HCT116 (cell line): ENCODE measurements at regions not wholly inside any gene's neighbourhood (a gene's known extent, or its start where the extent isn't known, plus 50 kb on each side); places are given as distances from the start of the nearest gene placed in this dataset.

ENCODE experiments used
- ATAC-seq: fragments of 200-7000 bp; cut with Tn5 transposase; 2 replicates; pipeline ENCODE4 v1.9.1; 2020; ENCODE audit warnings: mild to moderate bottlenecking, moderate library complexity
- BruUV-seq: library from RNA; stranded (reverse); fragments of 400-500 nt; replicated peaks from 2 replicates; lab custom pipeline; 2021; lab: Mats Ljungman, UMichigan
- CTCF ChIA-PET: fragments of 300-600 bp; sonication (Branson Sonifier 250); formaldehyde crosslinking; loops from one replicate; lab custom pipeline; 2021; ENCODE audit warnings: antibody characterized with exemption; lab: Charles Lee
- POLR2A ChIA-PET: fragments of 300-600, 350-600 bp; sonication (Branson Sonifier 250); formaldehyde crosslinking; loops from one replicate; lab custom pipeline; 2021; ENCODE audit warnings: antibody characterized with exemption; lab: Charles Lee
- RAD21 ChIA-PET, 2 experiments: fragments of 300-600 bp; sonication (Branson Sonifier 250); formaldehyde crosslinking; loops; one replicate each; lab custom pipeline; 2023; ENCODE audit warnings: low total read pairs in 2 of 2; ENCODE audit not compliant: uncharacterized antibody in 2 of 2, unreplicated experiment in 2 of 2, low non-redundant PET in 1 of 2; lab: Charles Lee
- DNase-seq: peaks from one replicate; pipeline ENCODE4 v3.0.0-alpha.2; 2010; ENCODE audit warnings: low read depth, low spot score
- H2AFZ ChIP-seq: fragments of 200-600 bp; shearing (Covaris generic), sonication (generic); 2 replicates; pipeline ENCODE4 v1.6.1; 2017; ENCODE audit warnings: low read depth, mixed run types, mixed read lengths, antibody characterized with exemption, low read length; ENCODE audit not compliant: poor library complexity, severe bottlenecking
- H3K27ac ChIP-seq: 2 replicates; pipeline ENCODE4 v1.5.1; 2012; ENCODE audit warnings: low read depth, low read length
- H3K27me3 ChIP-seq: fragments of 200-600 bp; sonication (generic); 2 replicates; pipeline ENCODE4 v1.6.1; 2016; ENCODE audit warnings: mixed run types, low read length, mixed read lengths; ENCODE audit not compliant: insufficient read depth
- H3K36me3 ChIP-seq, 2 experiments: fragments of 200-500 bp in 1 of 2; fragments of 200-600 bp in 1 of 2; sonication (Bioruptor generic) in 1 of 2; sonication (generic) in 1 of 2; 2 replicates each; pipeline versions ENCODE4 v1.5.1 to v1.6.1; 2014 to 2016; ENCODE audit warnings: low read length in 2 of 2, inconsistent platforms in 1 of 2, mixed read lengths in 1 of 2, mixed run types in 1 of 2; ENCODE audit not compliant: insufficient read depth in 2 of 2, control insufficient read depth in 1 of 2
- H3K4me1 ChIP-seq, 2 experiments: fragments of 200-600 bp in 1 of 2; sonication (generic) in 1 of 2; 2 replicates each; pipeline versions ENCODE4 v1.5.1 to v1.6.1; 2012 to 2017; ENCODE audit warnings: low read length in 2 of 2, inconsistent platforms in 1 of 2, mild to moderate bottlenecking in 1 of 2, mixed read lengths in 1 of 2, mixed run types in 1 of 2, moderate library complexity in 1 of 2; ENCODE audit not compliant: insufficient read depth in 2 of 2, control insufficient read depth in 1 of 2
- H3K4me2 ChIP-seq: fragments of 200-600 bp; sonication (generic); 2 replicates; pipeline ENCODE4 v1.6.1; 2017; ENCODE audit warnings: mixed run types, low read length, mixed read lengths
- H3K4me3 ChIP-seq, 2 experiments: fragments of 200-600 bp in 1 of 2; sonication (generic) in 1 of 2; replicated peaks in 1 of 2; 2 replicates each; pipeline ENCODE4 v1.5.1; 2011 to 2016; ENCODE audit warnings: low read length in 2 of 2, control low read depth in 1 of 2, low read depth in 1 of 2, mild to moderate bottlenecking in 1 of 2, mixed read lengths in 1 of 2, mixed run types in 1 of 2
- H3K79me2 ChIP-seq: fragments of 200-600 bp; sonication (generic); 2 replicates; pipeline ENCODE4 v1.6.1; 2017; ENCODE audit warnings: mild to moderate bottlenecking, mixed run types, low read length, moderate library complexity, mixed read lengths; ENCODE audit not compliant: insufficient read depth
- H3K9ac ChIP-seq: fragments of 200-600 bp; sonication (generic); 2 replicates; pipeline ENCODE4 v1.6.1; 2016; ENCODE audit warnings: low read length, mixed read lengths
- H3K9me2 ChIP-seq: fragments of 200-600 bp; sonication (generic), shearing (Covaris generic); 2 replicates; pipeline ENCODE4 v1.6.1; 2017; ENCODE audit warnings: mixed run types, mild to moderate bottlenecking, moderate library complexity; ENCODE audit not compliant: insufficient read depth
- H3K9me3 ChIP-seq, 2 experiments: fragments of 200-500 bp in 1 of 2; fragments of 200-600 bp in 1 of 2; sonication (Bioruptor generic) in 1 of 2; sonication (generic) in 1 of 2; 2 replicates each; pipeline ENCODE4 v1.6.1; 2014 to 2017; ENCODE audit warnings: low read length in 2 of 2, mixed read lengths in 2 of 2, inconsistent platforms in 1 of 2, low read depth in 1 of 2, mild to moderate bottlenecking in 1 of 2, mixed run types in 1 of 2, moderate library complexity in 1 of 2; ENCODE audit not compliant: control insufficient read depth in 1 of 2, insufficient read depth in 1 of 2
- H4K20me1 ChIP-seq: fragments of 200-600 bp; sonication (generic), shearing (Covaris generic); 2 replicates; pipeline ENCODE4 v1.6.1; 2017; ENCODE audit warnings: mixed run types, mild to moderate bottlenecking, moderate library complexity; ENCODE audit not compliant: insufficient read depth
- CBX3 ChIP-seq: IDR thresholded peaks from 2 replicates; pipeline ENCODE4 v1.6.1; 2012; ENCODE audit warnings: low read depth
- ELF1 ChIP-seq: IDR thresholded peaks from 2 replicates; pipeline ENCODE4 v1.6.1; 2012; ENCODE audit warnings: low read depth, borderline replicate concordance
- EZH2 ChIP-seq: fragments of 200-600 bp; sonication (generic); IDR thresholded peaks from 2 replicates; pipeline ENCODE4 v1.6.1; 2017; ENCODE audit warnings: antibody characterized with exemption, mixed run types
- EZH2phosphoT487 ChIP-seq: fragments of 200-600 bp; IDR thresholded peaks from 2 replicates; pipeline ENCODE4 v1.6.1; 2018; ENCODE audit warnings: antibody characterized with exemption, borderline replicate concordance
- POLR2A ChIP-seq: IDR thresholded peaks from 2 replicates; pipeline ENCODE4 v1.7.0; 2011; ENCODE audit warnings: borderline replicate concordance; ENCODE audit not compliant: insufficient read depth, insufficient read length; ENCODE audit errors: extremely low read depth
- POLR2AphosphoS5 ChIP-seq: IDR thresholded peaks from 2 replicates; pipeline ENCODE4 v1.6.1; 2011; ENCODE audit warnings: mild to moderate bottlenecking, low read depth, low read length, moderate library complexity
- RAD21 ChIP-seq: IDR thresholded peaks from 2 replicates; pipeline ENCODE4 v1.6.1; 2012; ENCODE audit warnings: low read depth, mild to moderate bottlenecking
- SP1 ChIP-seq: IDR thresholded peaks from 2 replicates; pipeline ENCODE4 v1.6.1; 2012; ENCODE audit warnings: low read depth
- SRF ChIP-seq: IDR thresholded peaks from 2 replicates; pipeline ENCODE4 v1.6.1; 2012; ENCODE audit warnings: low read depth
- YY1 ChIP-seq: IDR thresholded peaks from 2 replicates; pipeline ENCODE4 v1.6.1; 2011; ENCODE audit warnings: low read length, low read depth, moderate library complexity, mild to moderate bottlenecking; ENCODE audit not compliant: insufficient replicate concordance; ENCODE audit errors: extremely low read depth
- ZFX ChIP-seq: fragments of 450-650 bp; IDR thresholded peaks from 2 replicates; pipeline ENCODE4 v1.6.1; 2017
- ZNF274 ChIP-seq: fragments of 200-500 bp; sonication (Bioruptor generic); IDR thresholded peaks from 2 replicates; pipeline ENCODE4 v1.6.1; 2014; ENCODE audit warnings: mild to moderate bottlenecking, low read depth, low read length, inconsistent platforms
- intact Hi-C: fragments of 100-400 bp; cut with micrococcal nuclease; formaldehyde crosslinking; loops from 2 replicates; pipeline ENCODE4 v1.10.0; 2022
- TF ChIP-seq, protein P1 (sequence below): IDR thresholded peaks from 2 replicates; pipeline ENCODE4 v1.6.1; 2012; ENCODE audit warnings: low read depth
- TF ChIP-seq, protein P2 (sequence below): IDR thresholded peaks from 2 replicates; pipeline ENCODE4 v1.6.1; 2012
- TF ChIP-seq, protein P3 (sequence below): IDR thresholded peaks from 2 replicates; pipeline ENCODE4 v1.6.1; 2012

DNA sequence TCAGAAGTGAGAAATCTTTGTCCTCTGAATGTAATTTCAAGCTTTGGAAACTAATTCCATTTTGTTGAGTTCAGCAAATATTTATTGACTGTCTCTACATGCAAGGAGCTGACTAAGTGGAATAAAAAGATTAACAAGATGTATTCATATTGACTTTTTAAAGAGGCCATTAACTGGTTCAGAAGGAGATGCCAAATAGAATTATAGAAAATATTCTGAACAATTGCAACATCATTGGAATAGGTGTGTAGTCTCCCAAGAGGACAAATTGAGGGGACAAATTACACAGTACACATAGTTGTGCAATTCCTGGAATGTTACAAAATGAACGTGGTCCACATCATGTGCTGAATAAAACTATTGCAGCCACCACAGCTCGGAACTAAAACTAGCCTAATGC lies 224.2 kb downstream of the NPR3 start:
- no peaks in the 10 kb centered on the region for H3K9me2 ChIP-seq
- no peak overlapping the region for H3K4me3 ChIP-seq
- ChIA-PET RAD21 (no interaction called here), CTCF (no interaction called here), POLR2A (no interaction called here)
- no TSS peak for BruUV-seq
- no peak overlapping the region for H3K27ac ChIP-seq
- H3K27me3 ChIP-seq: no peaks in the 10 kb centered on the region
- no peaks in the 10 kb centered on the region for H4K20me1 ChIP-seq
- no peak overlapping the region for H3K9ac ChIP-seq
- TF ChIP-seq EZH2 (no peak), ELF1 (no peak), SP1 (no peak), EZH2phosphoT487 (no peak), POLR2AphosphoS5 (no peak), ZNF274 (no peak), ZFX (no peak), CBX3 (no peak), SRF (no peak), YY1 (no peak), POLR2A (no peak), RAD21 (no peak)
- TF ChIP-seq, protein P1, sequence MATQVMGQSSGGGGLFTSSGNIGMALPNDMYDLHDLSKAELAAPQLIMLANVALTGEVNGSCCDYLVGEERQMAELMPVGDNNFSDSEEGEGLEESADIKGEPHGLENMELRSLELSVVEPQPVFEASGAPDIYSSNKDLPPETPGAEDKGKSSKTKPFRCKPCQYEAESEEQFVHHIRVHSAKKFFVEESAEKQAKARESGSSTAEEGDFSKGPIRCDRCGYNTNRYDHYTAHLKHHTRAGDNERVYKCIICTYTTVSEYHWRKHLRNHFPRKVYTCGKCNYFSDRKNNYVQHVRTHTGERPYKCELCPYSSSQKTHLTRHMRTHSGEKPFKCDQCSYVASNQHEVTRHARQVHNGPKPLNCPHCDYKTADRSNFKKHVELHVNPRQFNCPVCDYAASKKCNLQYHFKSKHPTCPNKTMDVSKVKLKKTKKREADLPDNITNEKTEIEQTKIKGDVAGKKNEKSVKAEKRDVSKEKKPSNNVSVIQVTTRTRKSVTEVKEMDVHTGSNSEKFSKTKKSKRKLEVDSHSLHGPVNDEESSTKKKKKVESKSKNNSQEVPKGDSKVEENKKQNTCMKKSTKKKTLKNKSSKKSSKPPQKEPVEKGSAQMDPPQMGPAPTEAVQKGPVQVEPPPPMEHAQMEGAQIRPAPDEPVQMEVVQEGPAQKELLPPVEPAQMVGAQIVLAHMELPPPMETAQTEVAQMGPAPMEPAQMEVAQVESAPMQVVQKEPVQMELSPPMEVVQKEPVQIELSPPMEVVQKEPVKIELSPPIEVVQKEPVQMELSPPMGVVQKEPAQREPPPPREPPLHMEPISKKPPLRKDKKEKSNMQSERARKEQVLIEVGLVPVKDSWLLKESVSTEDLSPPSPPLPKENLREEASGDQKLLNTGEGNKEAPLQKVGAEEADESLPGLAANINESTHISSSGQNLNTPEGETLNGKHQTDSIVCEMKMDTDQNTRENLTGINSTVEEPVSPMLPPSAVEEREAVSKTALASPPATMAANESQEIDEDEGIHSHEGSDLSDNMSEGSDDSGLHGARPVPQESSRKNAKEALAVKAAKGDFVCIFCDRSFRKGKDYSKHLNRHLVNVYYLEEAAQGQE: no peak
- TF ChIP-seq, protein P2, sequence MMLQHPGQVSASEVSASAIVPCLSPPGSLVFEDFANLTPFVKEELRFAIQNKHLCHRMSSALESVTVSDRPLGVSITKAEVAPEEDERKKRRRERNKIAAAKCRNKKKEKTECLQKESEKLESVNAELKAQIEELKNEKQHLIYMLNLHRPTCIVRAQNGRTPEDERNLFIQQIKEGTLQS: no peak
- TF ChIP-seq, protein P3, sequence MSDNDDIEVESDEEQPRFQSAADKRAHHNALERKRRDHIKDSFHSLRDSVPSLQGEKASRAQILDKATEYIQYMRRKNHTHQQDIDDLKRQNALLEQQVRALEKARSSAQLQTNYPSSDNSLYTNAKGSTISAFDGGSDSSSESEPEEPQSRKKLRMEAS: no peak
- ATAC-seq: no peak
- intact Hi-C loops: no loop called here
- no peaks in the 10 kb centered on the region for H3K36me3 ChIP-seq
- H3K4me1 ChIP-seq: no peaks in the 10 kb centered on the region
- no peak for DNase-seq
- no peak overlapping the region for H3K4me2 ChIP-seq
- no peak overlapping the region for H2AFZ ChIP-seq
- H3K9me3 ChIP-seq: no peaks in the 10 kb centered on the region
- no peaks in the 10 kb centered on the region for H3K79me2 ChIP-seq
